ENCODE measurements at regions not wholly inside any gene's neighbourhood (a gene's known extent, or its start where the extent isn't known, plus 50 kb on each side); places are given as distances from the start of the nearest gene placed in this dataset.

- TF ChIP-seq CTCF (conservative IDR thresholded peaks at IDR 0.05; ENCODE audit: low read depth, low read length) (no peak), EZH2 (IDR thresholded peaks at IDR 0.05; ENCODE audit: low read length, unreplicated experiment) (no peak)
Observed at GRCh38 chr3:110577854-110578253, 493.8 kb upstream of the NECTIN3 start.

Data from PC-3 (cell line).